SU-DHL-6 (cell line): ENCODE measurements at regions not wholly inside any gene's neighbourhood (a gene's known extent, or its start where the extent isn't known, plus 50 kb on each side); places are given as distances from the start of the nearest gene placed in this dataset.

Experiments
- H2AFZ ChIP-seq: fragments of 200-600 bp; sonication (generic); 2 replicates; pipeline ENCODE4 v1.6.1; 2014; ENCODE audit warnings: low read depth, mild to moderate bottlenecking, moderate library complexity, mixed read lengths, antibody characterized with exemption, low read length; ENCODE audit not compliant: severe bottlenecking
- H3F3A ChIP-seq: fragments of 200-600 bp; shearing (Covaris generic); 2 replicates; pipeline ENCODE4 v1.6.0; 2016; ENCODE audit warnings: antibody characterized with exemption, mild to moderate bottlenecking; ENCODE audit not compliant: insufficient read depth
- H3K27ac ChIP-seq: fragments of 200-600 bp; sonication (generic); 2 replicates; pipeline ENCODE4 v1.5.1; 2016; ENCODE audit warnings: low read depth, mild to moderate bottlenecking, low read length, moderate library complexity, mixed read lengths
- H3K27me3 ChIP-seq: fragments of 200-600 bp; sonication (generic), shearing (Covaris generic); 2 replicates; pipeline ENCODE4 v1.6.0; 2014; ENCODE audit warnings: mild to moderate bottlenecking, low read length
- H3K36me3 ChIP-seq: fragments of 200-600 bp; sonication (generic); 2 replicates; pipeline ENCODE4 v1.6.1; 2014; ENCODE audit warnings: mild to moderate bottlenecking, low read length, mixed read lengths
- H3K4me2 ChIP-seq: fragments of 300-600, 200-600 bp; shearing (Covaris generic), sonication (generic); 2 replicates; pipeline ENCODE4 v1.6.0; 2014; ENCODE audit warnings: low read length, low read depth, mild to moderate bottlenecking; ENCODE audit not compliant: poor library complexity, severe bottlenecking
- H3K4me3 ChIP-seq: fragments of 200-600 bp; sonication (generic); 2 replicates; pipeline ENCODE4 v1.5.1; 2014; ENCODE audit warnings: antibody characterized with exemption, low read length, mild to moderate bottlenecking, mixed read lengths; ENCODE audit not compliant: insufficient read depth, poor library complexity, severe bottlenecking
- H3K79me2 ChIP-seq: fragments of 200-600 bp; sonication (generic); 2 replicates; pipeline ENCODE4 v1.6.1; 2014; ENCODE audit warnings: mild to moderate bottlenecking, low read length, moderate library complexity; ENCODE audit not compliant: insufficient read depth
- H3K9ac ChIP-seq: fragments of 200-600 bp; sonication (generic); 2 replicates; pipeline ENCODE4 v1.7.0; 2014; ENCODE audit warnings: mild to moderate bottlenecking, low read length
- H3K9me2 ChIP-seq: fragments of 200-600 bp; sonication (generic); replicated peaks from 2 replicates; pipeline ENCODE4 v1.6.1; 2014; ENCODE audit warnings: low read length; ENCODE audit not compliant: insufficient read depth
- H3K9me3 ChIP-seq: fragments of 200-600 bp; sonication (generic); 2 replicates; pipeline ENCODE4 v1.6.1; 2014; ENCODE audit warnings: low read length, mixed read lengths; ENCODE audit not compliant: insufficient read depth
- H4K20me1 ChIP-seq: fragments of 200-600 bp; sonication (generic); 2 replicates; pipeline ENCODE4 v1.6.1; 2014; ENCODE audit warnings: low read depth, mild to moderate bottlenecking, antibody characterized with exemption, low read length, moderate library complexity, mixed read lengths
- CTCF ChIP-seq: fragments of 200-600 bp; sonication (generic); IDR thresholded peaks from one replicate; pipeline ENCODE4 v1.5.1; 2017; ENCODE audit warnings: antibody characterized with exemption, mild to moderate bottlenecking, low read length, moderate library complexity; ENCODE audit not compliant: insufficient read depth, poor library complexity, severe bottlenecking
- EZH2phosphoT487 ChIP-seq: fragments of 200-600 bp; sonication (generic), shearing (Covaris generic); conservative IDR thresholded peaks from 2 replicates; pipeline ENCODE4 v1.6.1; 2018; ENCODE audit warnings: mild to moderate bottlenecking, antibody characterized with exemption, low read length, moderate library complexity, mixed read lengths

- Histone ChIP-seq H3K9me3 (no peaks in the 10 kb centered on the region), H3K9me2 (no peaks in the 10 kb centered on the region), H2AFZ (no peak overlapping the region), H3K4me3 (no peak overlapping the region), H4K20me1 (no peaks in the 10 kb centered on the region), H3K9ac (no peak overlapping the region), H3K36me3 (no peaks in the 10 kb centered on the region), H3K27ac (no peak overlapping the region), H3F3A (no peaks in the 10 kb centered on the region), H3K27me3 (no peaks in the 10 kb centered on the region), H3K4me2 (no peak overlapping the region), H3K79me2 (no peaks in the 10 kb centered on the region)
- no peak for TF ChIP-seq CTCF
- no peak for TF ChIP-seq EZH2phosphoT487
Measured at GRCh38 chr3:153963012-153963411, 158.2 kb upstream of the ARHGEF26 start.

- no peak overlapping the region for H3K9ac ChIP-seq
- no peak overlapping the region for H3K4me3 ChIP-seq
- H3K36me3 ChIP-seq: no peaks in the 10 kb centered on the region
- no peaks in the 10 kb centered on the region for H3K9me2 ChIP-seq
- no peak for TF ChIP-seq EZH2phosphoT487
- no peak for TF ChIP-seq CTCF
- no peaks in the 10 kb centered on the region for H4K20me1 ChIP-seq
- no peak overlapping the region for H3K4me2 ChIP-seq
- no peaks in the 10 kb centered on the region for H3K27me3 ChIP-seq
- H3K79me2 ChIP-seq: no peaks in the 10 kb centered on the region
- no peaks in the 10 kb centered on the region for H3F3A ChIP-seq
- H3K27ac ChIP-seq: no peak overlapping the region
- no peaks in the 10 kb centered on the region for H3K9me3 ChIP-seq
- H2AFZ ChIP-seq: no peak overlapping the region
Measured at GRCh38 chr3:153967260-153967659, 153.9 kb upstream of the ARHGEF26 start.

- Histone ChIP-seq H3K9me3 (no peaks in the 10 kb centered on the region), H3K9me2 (no peaks in the 10 kb centered on the region), H3K27me3 (no peaks in the 10 kb centered on the region), H3K4me3 (no peak overlapping the region), H3K36me3 (no peaks in the 10 kb centered on the region), H3K9ac (no peak overlapping the region), H4K20me1 (no peaks in the 10 kb centered on the region), H3F3A (no peaks in the 10 kb centered on the region), H3K4me2 (no peak overlapping the region), H2AFZ (no peak overlapping the region), H3K79me2 (no peaks in the 10 kb centered on the region), H3K27ac (no peak overlapping the region)
- TF ChIP-seq CTCF: no peak
- no peak for TF ChIP-seq EZH2phosphoT487
Measured at GRCh38 chr3:153970047-153970446, 151.1 kb upstream of the ARHGEF26 start.
